GM23338 (cell line): ENCODE measurements at regions not wholly inside any gene's neighbourhood (a gene's known extent, or its start where the extent isn't known, plus 50 kb on each side); places are given as distances from the start of the nearest gene placed in this dataset. TPM values are rescaled to one million over a fixed set of nuclear protein-coding genes. Genes with fewer than 3 reads are reported as not detected.

ENCODE experiments used
- small RNA-seq: library from RNA; depleted of rRNA; stranded (forward); fragments of <200 nt; gene quantifications from one replicate; pipeline ENCODE3, GENCODE V24; 2014; ENCODE audit warnings: low replicate concordance

Small RNAs in the stretch of these regions (small RNA-seq; reads per million reads assigned to genes)
- gene RF00045 = not detected
